LNCAP (cell line): ENCODE measurements at regions not wholly inside any gene's neighbourhood (a gene's known extent, or its start where the extent isn't known, plus 50 kb on each side); places are given as distances from the start of the nearest gene placed in this dataset.

Experiments used
- CTCF ChIP-seq: fragments of 450-650 bp; IDR thresholded peaks from 2 replicates; pipeline ENCODE4 v1.5.1; 2017; ENCODE audit warnings: mild to moderate bottlenecking

- no peak for TF ChIP-seq CTCF
Observed at GRCh38 chr22:27295040-27295439, 506.5 kb downstream of the MN1 start.

GRCh38 chr22:27295605-27296004 is 506.0 kb downstream of the MN1 start:
- no peak for TF ChIP-seq CTCF

- TF ChIP-seq CTCF = no peak
Observed at GRCh38 chr22:27296091-27296675, 505.4 kb downstream of the MN1 start.

GRCh38 chr22:27297125-27297524 is 504.4 kb downstream of the MN1 start:
- TF ChIP-seq CTCF = no peak

- TF ChIP-seq CTCF = no peak
Observed at GRCh38 chr22:27298332-27298731, 503.2 kb downstream of the MN1 start.

- TF ChIP-seq CTCF = no peak
Observed at GRCh38 chr22:27298742-27299141, 502.8 kb downstream of the MN1 start.

- no peak for TF ChIP-seq CTCF
Observed at GRCh38 chr22:27299181-27300085, 502.1 kb downstream of the MN1 start.
